ENCODE measurements at regions not wholly inside any gene's neighbourhood (a gene's known extent, or its start where the extent isn't known, plus 50 kb on each side); places are given as distances from the start of the nearest gene placed in this dataset.

- TF ChIP-seq, protein P1, sequence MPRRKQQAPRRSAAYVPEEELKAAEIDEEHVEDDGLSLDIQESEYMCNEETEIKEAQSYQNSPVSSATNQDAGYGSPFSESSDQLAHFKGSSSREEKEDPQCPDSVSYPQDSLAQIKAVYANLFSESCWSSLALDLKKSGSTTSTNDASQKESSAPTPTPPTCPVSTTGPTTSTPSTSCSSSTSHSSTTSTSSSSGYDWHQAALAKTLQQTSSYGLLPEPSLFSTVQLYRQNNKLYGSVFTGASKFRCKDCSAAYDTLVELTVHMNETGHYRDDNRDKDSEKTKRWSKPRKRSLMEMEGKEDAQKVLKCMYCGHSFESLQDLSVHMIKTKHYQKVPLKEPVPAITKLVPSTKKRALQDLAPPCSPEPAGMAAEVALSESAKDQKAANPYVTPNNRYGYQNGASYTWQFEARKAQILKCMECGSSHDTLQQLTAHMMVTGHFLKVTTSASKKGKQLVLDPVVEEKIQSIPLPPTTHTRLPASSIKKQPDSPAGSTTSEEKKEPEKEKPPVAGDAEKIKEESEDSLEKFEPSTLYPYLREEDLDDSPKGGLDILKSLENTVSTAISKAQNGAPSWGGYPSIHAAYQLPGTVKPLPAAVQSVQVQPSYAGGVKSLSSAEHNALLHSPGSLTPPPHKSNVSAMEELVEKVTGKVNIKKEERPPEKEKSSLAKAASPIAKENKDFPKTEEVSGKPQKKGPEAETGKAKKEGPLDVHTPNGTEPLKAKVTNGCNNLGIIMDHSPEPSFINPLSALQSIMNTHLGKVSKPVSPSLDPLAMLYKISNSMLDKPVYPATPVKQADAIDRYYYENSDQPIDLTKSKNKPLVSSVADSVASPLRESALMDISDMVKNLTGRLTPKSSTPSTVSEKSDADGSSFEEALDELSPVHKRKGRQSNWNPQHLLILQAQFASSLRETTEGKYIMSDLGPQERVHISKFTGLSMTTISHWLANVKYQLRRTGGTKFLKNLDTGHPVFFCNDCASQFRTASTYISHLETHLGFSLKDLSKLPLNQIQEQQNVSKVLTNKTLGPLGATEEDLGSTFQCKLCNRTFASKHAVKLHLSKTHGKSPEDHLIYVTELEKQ (CRISPR knock-in tag; IDR thresholded peaks at IDR 0.05), result no peak
- TF ChIP-seq POU5F1 (IDR thresholded peaks at IDR 0.05; ENCODE audit: borderline replicate concordance, low read depth, low read length, partially characterized antibody) (no peak), ESRRB (CRISPR knock-in tag; IDR thresholded peaks at IDR 0.05; ENCODE audit: borderline replicate concordance) (no peak), HDAC6 (IDR thresholded peaks at IDR 0.05; ENCODE audit: low read depth, low read length) (no peak), CC2D1A (IDR thresholded peaks at IDR 0.05) (peak; percentile 97), KAT7 (CRISPR knock-in tag; IDR thresholded peaks at IDR 0.05; ENCODE audit: borderline replicate concordance) (peak; percentile 86; the same call in 1 of the 2 replicates), ZNF76 (CRISPR knock-in tag; IDR thresholded peaks at IDR 0.05; ENCODE audit: borderline replicate concordance) (no peak), YBX1 (IDR thresholded peaks at IDR 0.05) (no peak), MED1 (CRISPR knock-in tag; IDR thresholded peaks at IDR 0.05; ENCODE audit: borderline replicate concordance) (no peak), PCBP2 (IDR thresholded peaks at IDR 0.05; ENCODE audit: low read depth, low read length, poor library complexity, severe bottlenecking) (no peak), EP400 (IDR thresholded peaks at IDR 0.05) (no peak; the same call in 1 of the 2 replicates), NR4A1 (CRISPR knock-in tag; IDR thresholded peaks at IDR 0.05) (no peak), NR4A1 (tag; IDR thresholded peaks at IDR 0.05) (0 out of 2 replicates have a peak, but pooled peaks have one; percentile 40), PHF20 (IDR thresholded peaks at IDR 0.05; ENCODE audit: partially characterized antibody) (no peak), ZNF121 (CRISPR knock-in tag; conservative IDR thresholded peaks at IDR 0.05) (no peak), ZNF3 (CRISPR knock-in tag; IDR thresholded peaks at IDR 0.05) (no peak), MTA1 (IDR thresholded peaks at IDR 0.05; ENCODE audit: borderline replicate concordance) (no peak; the same call in 1 of the 2 replicates), TAF15 (IDR thresholded peaks at IDR 0.05; ENCODE audit: low read depth, low read length) (no peak)
- TF ChIP-seq, protein P2, sequence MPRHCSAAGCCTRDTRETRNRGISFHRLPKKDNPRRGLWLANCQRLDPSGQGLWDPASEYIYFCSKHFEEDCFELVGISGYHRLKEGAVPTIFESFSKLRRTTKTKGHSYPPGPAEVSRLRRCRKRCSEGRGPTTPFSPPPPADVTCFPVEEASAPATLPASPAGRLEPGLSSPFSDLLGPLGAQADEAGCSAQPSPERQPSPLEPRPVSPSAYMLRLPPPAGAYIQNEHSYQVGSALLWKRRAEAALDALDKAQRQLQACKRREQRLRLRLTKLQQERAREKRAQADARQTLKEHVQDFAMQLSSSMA (CRISPR knock-in tag; IDR thresholded peaks at IDR 0.05), result 0 out of 2 replicates have a peak, but pooled peaks have one; percentile 15
- TF ChIP-seq, protein P3, sequence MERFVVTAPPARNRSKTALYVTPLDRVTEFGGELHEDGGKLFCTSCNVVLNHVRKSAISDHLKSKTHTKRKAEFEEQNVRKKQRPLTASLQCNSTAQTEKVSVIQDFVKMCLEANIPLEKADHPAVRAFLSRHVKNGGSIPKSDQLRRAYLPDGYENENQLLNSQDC (CRISPR knock-in tag; IDR thresholded peaks at IDR 0.05), result 0 out of 2 replicates have a peak, but pooled peaks have one; percentile 1
These were observed 63.5 kb upstream of the NFASC start (continued) for GRCh38 chr1:204806943-204807687.
